Mesenchymal stem cell (in vitro differentiated cells and primary cell): ENCODE measurements at regions not wholly inside any gene's neighbourhood (a gene's known extent, or its start where the extent isn't known, plus 50 kb on each side); places are given as distances from the start of the nearest gene placed in this dataset.

ENCODE experiments used
- DNase-seq: peaks from one replicate; pipeline ENCODE4 v3.0.0-alpha.2; 2013
- H2AFZ ChIP-seq: one replicate; pipeline ENCODE4 v1.6.1; 2013; ENCODE audit warnings: low read depth, mild to moderate bottlenecking, control low read depth, inconsistent platforms, low read length, moderate library complexity
- H2AK5ac ChIP-seq: 2 replicates; pipeline ENCODE4 v1.6.1; 2013; ENCODE audit warnings: low read length, moderate library complexity, mild to moderate bottlenecking, inconsistent platforms; ENCODE audit not compliant: severe bottlenecking
- H2BK120ac ChIP-seq: one replicate; pipeline ENCODE4 v1.6.1; 2013; ENCODE audit warnings: low read depth, mild to moderate bottlenecking, inconsistent platforms, low read length, moderate library complexity
- H2BK12ac ChIP-seq, 2 experiments: one replicate each; pipeline ENCODE4 v1.6.1; 2013; ENCODE audit warnings: inconsistent platforms in 2 of 2, low read length in 2 of 2, mild to moderate bottlenecking in 2 of 2, moderate library complexity in 2 of 2, control low read depth in 1 of 2
- H2BK15ac ChIP-seq: one replicate; pipeline ENCODE4 v1.6.1; 2013; ENCODE audit warnings: mild to moderate bottlenecking, low read depth, inconsistent platforms; ENCODE audit not compliant: poor library complexity, severe bottlenecking
- H2BK5ac ChIP-seq: 2 replicates; pipeline ENCODE4 v1.6.1; 2013; ENCODE audit warnings: low read depth, mild to moderate bottlenecking, low read length, control low read depth, inconsistent platforms; ENCODE audit not compliant: poor library complexity, severe bottlenecking
- H3K14ac ChIP-seq, 2 experiments: one replicate each; pipeline ENCODE4 v1.6.1; 2013; ENCODE audit warnings: inconsistent platforms in 2 of 2, low read length in 2 of 2, control low read depth in 1 of 2, mild to moderate bottlenecking in 1 of 2, moderate library complexity in 1 of 2
- H3K18ac ChIP-seq, 2 experiments: one replicate each; pipeline ENCODE4 v1.6.1; 2013; ENCODE audit warnings: inconsistent platforms in 2 of 2, low read length in 2 of 2, control low read depth in 1 of 2, low read depth in 1 of 2, mild to moderate bottlenecking in 1 of 2
- H3K23ac ChIP-seq, 2 experiments: one replicate each; pipeline ENCODE4 v1.6.1; 2013; ENCODE audit warnings: inconsistent platforms in 2 of 2, low read length in 2 of 2, mild to moderate bottlenecking in 2 of 2, moderate library complexity in 2 of 2, control low read depth in 1 of 2
- H3K27ac ChIP-seq: 2 replicates; pipeline ENCODE4 v1.5.1; 2013; ENCODE audit warnings: mild to moderate bottlenecking, moderate library complexity, low read length, control low read depth, inconsistent platforms; ENCODE audit not compliant: poor library complexity, severe bottlenecking
- H3K27me3 ChIP-seq, 2 experiments: 2 replicates each; pipeline versions ENCODE4 v1.6.1 to v1.7.0; 2013; ENCODE audit warnings: low read length in 2 of 2, mild to moderate bottlenecking in 2 of 2, moderate library complexity in 2 of 2, control low read depth in 1 of 2, inconsistent platforms in 1 of 2; ENCODE audit not compliant: control insufficient read depth in 1 of 2, insufficient read depth in 1 of 2
- H3K36me3 ChIP-seq, 2 experiments: 2 replicates each; pipeline versions ENCODE4 v1.6.1 to v1.7.0; 2013; ENCODE audit warnings: low read length in 2 of 2, control low read depth in 1 of 2, inconsistent platforms in 1 of 2, low read depth in 1 of 2, mild to moderate bottlenecking in 1 of 2; ENCODE audit not compliant: insufficient read depth in 2 of 2, control insufficient read depth in 1 of 2
- H3K4ac ChIP-seq, 2 experiments: one replicate each; pipeline ENCODE4 v1.6.1; 2013; ENCODE audit warnings: inconsistent platforms in 2 of 2, low read length in 2 of 2, mild to moderate bottlenecking in 2 of 2, moderate library complexity in 2 of 2, control low read depth in 1 of 2, low read depth in 1 of 2
- H3K4me1 ChIP-seq: 2 replicates; pipeline ENCODE4 v1.6.1; 2013; ENCODE audit warnings: low read depth, low read length, control low read depth; ENCODE audit not compliant: control insufficient read depth, insufficient read depth
- H3K4me2 ChIP-seq: 2 replicates; pipeline ENCODE4 v1.6.1; 2013; ENCODE audit warnings: low read length, mild to moderate bottlenecking, inconsistent platforms; ENCODE audit not compliant: poor library complexity, severe bottlenecking
- H3K4me3 ChIP-seq, 2 experiments: 2 replicates each; pipeline versions ENCODE4 v1.5.1 to v1.7.0; 2013; ENCODE audit warnings: low read length in 2 of 2, mild to moderate bottlenecking in 2 of 2, control low read depth in 1 of 2, low read depth in 1 of 2; ENCODE audit not compliant: insufficient read depth in 1 of 2
- H3K79me1 ChIP-seq: replicated peaks from 2 replicates; pipeline ENCODE4 v1.6.1; 2013; ENCODE audit warnings: mild to moderate bottlenecking, control low read depth, low read length, inconsistent platforms; ENCODE audit not compliant: poor library complexity, severe bottlenecking
- H3K9ac ChIP-seq: 2 replicates; pipeline ENCODE4 v1.7.0; 2013; ENCODE audit warnings: mild to moderate bottlenecking, low read length, moderate library complexity
- H3K9me3 ChIP-seq: 2 replicates; pipeline ENCODE4 v1.7.0; 2013; ENCODE audit warnings: mild to moderate bottlenecking, low read length; ENCODE audit not compliant: control insufficient read depth
- H4K8ac ChIP-seq: one replicate; pipeline ENCODE4 v1.6.1; 2013; ENCODE audit warnings: inconsistent platforms, mild to moderate bottlenecking, low read length, moderate library complexity
- H4K91ac ChIP-seq: one replicate; pipeline ENCODE4 v1.6.1; 2013; ENCODE audit warnings: mild to moderate bottlenecking, low read length, inconsistent platforms
- WGBS: methylation state at CpG from one replicate; pipeline ENCODE4 v1.1.7; 2013; ENCODE audit warnings: mixed read lengths; 5-methylcytosine and 5-hydroxymethylcytosine counted together

DNA sequence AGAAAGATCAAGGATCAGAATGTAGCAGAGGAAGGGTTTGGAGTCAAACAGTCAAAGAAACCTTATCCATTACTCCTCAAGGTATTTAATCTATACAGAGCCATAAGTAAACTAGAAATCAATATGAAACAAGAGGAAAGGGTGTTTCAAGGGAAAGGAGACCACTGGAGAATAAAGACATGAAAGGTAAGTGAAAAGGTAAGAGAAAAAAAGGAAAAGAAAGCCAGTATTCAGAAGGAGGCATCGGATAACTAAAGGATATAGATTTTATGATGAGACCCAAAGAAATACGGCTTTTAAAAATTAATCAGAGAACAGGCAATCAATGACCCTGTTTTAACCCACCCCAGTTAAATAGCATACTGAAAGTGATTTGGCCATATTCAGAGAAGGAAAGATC, 438.7 kb upstream of the MIR17HG start:
- Histone ChIP-seq H3K9ac (no peak overlapping the region), H3K4me2 (no peak overlapping the region), H3K4ac (no peak overlapping the region), H4K8ac (no peak overlapping the region), H3K79me1 (no peaks in the 10 kb centered on the region), H2AK5ac (no peak overlapping the region), H2BK12ac (no peak overlapping the region), H2BK15ac (no peak overlapping the region), H3K14ac (no peak overlapping the region), H3K27me3 (no peaks in the 10 kb centered on the region), H3K27ac (no peak overlapping the region), H2BK5ac (no peak overlapping the region), H3K36me3 (no peaks in the 10 kb centered on the region), H3K23ac (no peak overlapping the region), H3K4me3 (no peak overlapping the region), H2BK120ac (no peak overlapping the region), H3K9me3 (peaks cover 3% of the 10 kb centered on the region), H4K91ac (no peak overlapping the region), H3K4me1 (no peaks in the 10 kb centered on the region), H2AFZ (no peak overlapping the region), H3K18ac (no peak overlapping the region)
- 100% methylated on average over 1 of the region's 2 CpGs for WGBS
- no peak for DNase-seq

GRCh38 chr13:90910018-90910639, 437.4 kb upstream of the MIR17HG start:
- Histone ChIP-seq H3K79me1 (no peaks in the 10 kb centered on the region), H2AFZ (no peak overlapping the region), H2BK15ac (no peak overlapping the region), H3K9me3 (peaks cover 3% of the 10 kb centered on the region), H3K27me3 (no peaks in the 10 kb centered on the region), H3K4ac (no peak overlapping the region), H3K23ac (no peak overlapping the region), H2BK120ac (no peak overlapping the region), H3K14ac (no peak overlapping the region), H3K27ac (no peak overlapping the region), H3K9ac (no peak overlapping the region), H4K91ac (no peak overlapping the region), H2AK5ac (no peak overlapping the region), H3K4me2 (no peak overlapping the region), H3K4me3 (no peak overlapping the region), H3K4me1 (no peaks in the 10 kb centered on the region), H2BK5ac (no peak overlapping the region), H2BK12ac (no peak overlapping the region), H3K18ac (no peak overlapping the region), H4K8ac (no peak overlapping the region), H3K36me3 (no peaks in the 10 kb centered on the region)
- WGBS, result 74% methylated on average over 3 of the region's 3 CpGs
- no peak for DNase-seq

- Histone ChIP-seq H3K4me3 (no peak overlapping the region), H4K8ac (no peak overlapping the region), H3K36me3 (no peaks in the 10 kb centered on the region), H2BK15ac (no peak overlapping the region), H3K27me3 (no peaks in the 10 kb centered on the region), H3K27ac (no peak overlapping the region), H4K91ac (no peak overlapping the region), H2BK120ac (no peak overlapping the region), H2BK12ac (no peak overlapping the region), H3K9ac (no peak overlapping the region), H3K23ac (no peak overlapping the region), H3K4ac (no peak overlapping the region), H3K14ac (no peak overlapping the region), H3K4me1 (no peaks in the 10 kb centered on the region), H2BK5ac (no peak overlapping the region), H3K79me1 (no peaks in the 10 kb centered on the region), H2AK5ac (no peak overlapping the region), H3K4me2 (no peak overlapping the region), H3K9me3 (peaks cover 3% of the 10 kb centered on the region), H3K18ac (no peak overlapping the region), H2AFZ (no peak overlapping the region)
- no peak for DNase-seq
- no CpG with 5 or more reads among the region's 1 CpG for WGBS
Observed at GRCh38 chr13:90912247-90912646, 435.2 kb upstream of the MIR17HG start.

DNA sequence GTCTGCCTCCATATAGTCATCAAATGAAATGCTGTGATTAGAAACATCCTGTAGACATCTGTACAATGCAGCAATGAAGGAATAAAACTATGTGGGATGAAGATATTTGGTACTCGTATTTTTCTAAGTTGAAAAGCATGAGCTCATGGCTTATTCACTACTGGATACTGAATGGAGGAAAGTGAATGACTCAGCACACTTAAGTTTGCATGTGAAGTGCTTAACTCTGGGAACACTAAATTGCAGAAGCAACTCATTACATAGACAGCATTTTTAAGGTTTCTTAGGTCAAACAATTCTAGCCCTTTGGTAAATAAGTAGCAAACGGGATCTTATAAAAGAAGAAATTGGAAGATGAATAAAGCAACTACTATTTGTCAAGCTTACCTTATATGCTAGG, 429.0 kb upstream of the MIR17HG start:
- Histone ChIP-seq H2BK15ac (no peak overlapping the region), H3K36me3 (no peaks in the 10 kb centered on the region), H2AFZ (no peak overlapping the region), H3K79me1 (no peaks in the 10 kb centered on the region), H3K4me1 (peaks cover 3% of the 10 kb centered on the region), H3K18ac (no peak overlapping the region), H3K27me3 (no peaks in the 10 kb centered on the region), H3K9ac (no peak overlapping the region), H3K9me3 (no peaks in the 10 kb centered on the region), H3K27ac (peak overlapping the region; percentile 85), H3K4me3 (no peak overlapping the region), H3K23ac (no peak overlapping the region), H3K4me2 (no peak overlapping the region), H3K4ac (no peak overlapping the region), H2BK5ac (no peak overlapping the region), H2BK120ac (no peak overlapping the region), H2BK12ac (no peak overlapping the region), H3K14ac (no peak overlapping the region), H2AK5ac (no peak overlapping the region), H4K91ac (no peak overlapping the region), H4K8ac (no peak overlapping the region)
- 0% methylated on average over 1 of the region's 2 CpGs for WGBS
- DNase-seq, result peak; percentile 93
